ENCODE measurements at regions not wholly inside any gene's neighbourhood (a gene's known extent, or its start where the extent isn't known, plus 50 kb on each side); places are given as distances from the start of the nearest gene placed in this dataset.
"Not testable (repeated sequence)": the region's sequence is repeated elsewhere in the genome, so short reads cannot be mapped to it uniquely, and the experiment has no call there.

DNA sequence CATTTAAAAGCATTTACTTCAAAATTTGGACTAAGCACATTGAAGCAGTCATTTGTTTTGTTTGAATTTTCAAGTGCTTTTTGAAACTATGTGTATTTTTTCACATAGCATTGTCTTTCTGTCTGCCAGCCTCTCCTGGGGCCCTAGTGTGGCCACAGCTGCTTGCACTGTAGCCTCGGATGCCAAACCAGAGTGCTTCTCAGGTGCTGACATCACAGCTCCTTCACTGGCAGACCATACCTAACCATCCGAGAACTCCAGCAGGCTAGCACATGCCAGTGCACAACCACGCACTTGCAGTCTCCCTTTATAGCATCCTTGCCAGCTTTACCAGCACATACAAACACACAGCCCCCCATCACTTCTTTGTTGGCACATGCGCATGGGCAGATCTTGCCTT is 1019.7 kb downstream of the STPG2 start:
- no peak for DNase-seq

- DNase-seq, result no peak
Observed at GRCh38 chr4:97132435-97132834, 1010.8 kb downstream of the STPG2 start.

DNA sequence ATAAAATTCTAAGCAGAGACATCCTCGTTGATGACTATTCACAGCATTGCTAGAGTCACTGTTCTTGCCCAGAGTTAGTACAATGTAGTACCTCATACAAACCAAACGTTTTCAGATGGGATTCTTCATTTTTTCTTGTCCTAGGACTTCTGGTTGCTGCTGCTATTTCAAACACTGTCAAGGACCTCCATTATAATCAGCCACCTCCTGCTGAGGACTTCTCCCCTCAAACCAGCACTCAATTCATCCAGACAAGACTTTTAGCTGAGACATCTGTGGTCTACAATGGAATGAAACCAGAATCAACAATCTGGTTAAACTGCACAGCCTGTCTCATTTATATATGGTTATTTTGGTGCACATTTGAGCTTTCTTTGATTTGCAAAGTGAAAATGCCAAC is 1008.8 kb downstream of the STPG2 start:
- no peak for DNase-seq

- no peak for DNase-seq
Observed at GRCh38 chr4:97139791-97140190, 1003.5 kb downstream of the STPG2 start.

- no peak for DNase-seq
Observed at GRCh38 chr4:97140545-97140944, 1002.7 kb downstream of the STPG2 start.

GRCh38 chr4:97141332-97141731 is 1001.9 kb downstream of the STPG2 start:
- not testable (repeated sequence) for DNase-seq

GRCh38 chr4:97142410-97142809 is 1000.9 kb downstream of the STPG2 start:
- no peak for DNase-seq

- DNase-seq, result no peak
Observed at GRCh38 chr4:97142893-97143292, 1000.4 kb downstream of the STPG2 start.

- DNase-seq, result no peak
Observed at GRCh38 chr4:97144199-97144598, 999.1 kb downstream of the STPG2 start.

- DNase-seq, result no peak
Observed at GRCh38 chr4:97150966-97151365, 992.3 kb downstream of the STPG2 start.

DNA sequence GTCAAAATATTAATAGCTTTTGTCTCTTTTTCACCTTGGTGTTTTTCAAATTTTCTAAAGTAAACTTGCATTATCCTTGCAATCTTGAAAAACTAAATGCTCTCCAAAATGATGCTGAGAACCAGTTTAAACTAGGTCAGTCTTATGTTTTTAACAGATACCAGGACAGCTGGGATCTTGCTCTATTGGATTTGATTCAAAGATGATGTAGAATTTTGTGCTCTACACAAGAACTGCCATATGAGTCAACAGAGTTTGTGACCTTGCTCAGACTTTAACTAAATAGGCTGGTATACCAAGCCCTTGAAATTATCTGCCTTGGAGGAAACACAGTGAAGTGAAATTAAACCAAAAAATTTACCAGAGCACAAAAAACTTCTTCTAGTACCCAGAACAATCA is 991.1 kb downstream of the STPG2 start:
- no peak for DNase-seq

- DNase-seq, result no peak
Observed at GRCh38 chr4:97153042-97153441, 990.2 kb downstream of the STPG2 start.

GRCh38 chr4:97159625-97160024 is 983.7 kb downstream of the STPG2 start:
- no peak for DNase-seq

GRCh38 chr4:97185233-97185632 is 958.0 kb downstream of the STPG2 start:
- DNase-seq, result no peak

DNA sequence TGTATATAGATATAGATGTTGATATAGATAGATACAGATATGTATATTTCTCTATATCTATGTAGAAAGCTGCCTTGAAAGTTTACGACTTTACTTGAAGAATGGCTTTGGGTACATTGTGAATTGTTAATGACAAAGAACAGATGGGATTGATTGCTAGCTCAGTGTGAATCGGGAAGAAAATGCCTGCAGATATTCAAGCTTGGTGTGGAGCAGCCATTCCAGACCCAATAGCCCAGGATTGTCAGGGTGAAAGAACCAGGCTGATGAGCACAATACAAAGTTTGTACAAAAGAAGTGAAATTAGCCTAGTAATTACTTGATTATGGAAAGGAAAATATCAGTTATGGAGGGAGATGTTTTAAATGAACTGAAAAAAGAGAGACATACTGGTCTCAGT is 946.2 kb downstream of the STPG2 start:
- DNase-seq, result no peak

GRCh38 chr4:97208749-97209148 is 934.5 kb downstream of the STPG2 start:
- DNase-seq, result no peak

DNA sequence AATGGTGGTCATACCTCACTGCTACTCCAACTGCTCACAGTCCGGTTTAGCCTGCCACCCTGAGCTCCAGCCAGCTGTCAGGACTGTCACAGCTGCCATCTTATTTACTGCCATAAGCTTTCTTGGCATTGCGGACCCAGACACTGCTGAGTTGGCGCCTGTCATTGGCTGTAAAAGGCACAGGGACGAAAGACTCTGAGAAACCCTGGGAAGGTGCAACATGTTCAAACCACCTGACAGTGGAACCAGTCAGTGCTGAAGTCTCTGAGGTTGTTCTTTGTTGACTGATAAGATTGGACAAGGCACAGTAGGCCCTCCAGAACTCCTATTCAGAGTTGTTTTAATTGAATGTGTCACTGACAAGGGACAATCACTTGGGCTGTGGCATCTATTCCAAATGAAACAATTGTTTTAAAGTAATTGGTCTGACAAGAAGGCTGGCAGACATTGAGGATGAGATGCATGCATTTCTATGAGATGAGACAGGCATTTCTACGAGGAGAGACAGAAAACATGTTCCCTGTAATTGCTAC is 927.8 kb downstream of the STPG2 start:
- DNase-seq, result no peak

- no peak for DNase-seq
Observed at GRCh38 chr4:97216046-97216445, 927.2 kb downstream of the STPG2 start.

- DNase-seq, result no peak
Observed at GRCh38 chr4:97235521-97235920, 907.8 kb downstream of the STPG2 start.

DNA sequence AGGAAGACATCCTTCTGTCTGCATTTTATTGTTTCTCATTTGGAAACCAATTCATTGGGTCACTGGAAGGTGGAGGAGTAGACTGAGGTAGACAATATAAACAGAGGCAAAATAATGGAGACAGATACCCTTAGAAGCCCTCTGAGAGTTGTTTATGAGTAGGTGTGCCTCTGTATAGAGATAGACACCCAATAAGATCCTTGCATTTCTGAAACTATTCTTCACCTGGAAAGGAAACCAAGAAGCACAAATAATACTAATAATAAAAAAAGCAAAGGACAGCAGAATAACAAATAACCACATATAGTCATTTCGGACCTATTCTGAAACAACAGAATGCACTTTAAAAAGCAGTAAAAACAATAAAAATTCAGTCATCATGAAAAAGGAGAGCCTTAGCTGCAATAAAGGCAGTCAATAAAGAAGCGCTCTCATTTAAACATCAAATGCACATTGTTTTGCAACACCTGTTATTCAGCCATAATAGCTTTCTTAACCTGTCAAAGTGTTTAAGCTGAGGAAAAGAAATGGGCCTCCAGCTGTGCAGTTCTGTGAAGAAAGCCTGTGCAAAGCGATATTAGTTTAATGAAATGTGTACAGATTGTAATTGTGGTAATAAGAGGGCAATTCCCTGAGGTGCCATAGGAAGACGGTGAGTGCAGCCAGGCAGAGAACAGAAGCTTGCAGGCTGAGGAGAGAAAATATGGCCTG is 904.2 kb downstream of the STPG2 start:
- DNase-seq, result no peak

- no peak for DNase-seq
Observed at GRCh38 chr4:97239667-97239997, 903.6 kb downstream of the STPG2 start.

DNA sequence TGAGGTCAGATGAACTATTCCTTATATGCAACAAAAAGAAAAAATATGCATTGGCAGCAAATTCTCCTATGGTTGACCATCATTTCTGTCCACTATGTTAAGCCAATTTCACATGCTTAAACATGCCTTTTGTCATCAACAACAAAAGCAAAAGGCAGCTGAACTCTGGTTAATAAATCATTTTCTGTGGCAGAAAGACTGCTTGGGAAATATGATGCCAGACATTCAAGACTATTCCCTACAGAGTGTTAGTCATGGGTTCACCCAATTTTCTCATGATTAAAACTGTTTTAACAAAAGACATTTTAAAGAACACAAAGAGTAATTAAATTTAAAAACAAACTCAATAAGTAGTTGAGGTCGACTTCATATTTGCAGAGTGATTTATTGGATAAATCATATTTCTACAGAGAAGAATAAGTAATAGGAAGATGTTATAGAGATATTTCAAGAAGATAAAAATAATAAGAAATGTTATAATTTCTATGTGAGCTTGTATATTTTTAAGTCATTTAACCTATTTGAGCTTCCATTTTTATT is 890.6 kb downstream of the STPG2 start:
- DNase-seq, result no peak

DNA sequence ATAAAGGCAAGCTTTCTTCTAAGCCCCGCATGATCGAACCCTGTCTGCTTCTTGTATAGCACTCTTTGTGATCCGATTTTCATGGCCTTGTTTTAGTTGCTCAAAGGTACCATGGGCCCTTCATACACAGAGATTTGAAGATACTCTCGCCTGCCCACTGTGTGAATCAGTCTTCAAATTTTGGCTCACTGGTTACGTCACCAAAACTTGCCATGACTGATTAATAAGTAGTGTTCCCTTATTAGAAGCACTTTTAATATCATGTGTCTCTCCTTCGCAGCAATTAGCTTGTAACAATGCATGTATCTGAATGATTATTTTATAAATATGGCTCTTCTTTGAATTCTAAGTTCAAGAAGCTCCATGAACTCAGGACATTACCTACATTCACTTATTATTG is 880.5 kb downstream of the STPG2 start:
- DNase-seq, result no peak

DNA sequence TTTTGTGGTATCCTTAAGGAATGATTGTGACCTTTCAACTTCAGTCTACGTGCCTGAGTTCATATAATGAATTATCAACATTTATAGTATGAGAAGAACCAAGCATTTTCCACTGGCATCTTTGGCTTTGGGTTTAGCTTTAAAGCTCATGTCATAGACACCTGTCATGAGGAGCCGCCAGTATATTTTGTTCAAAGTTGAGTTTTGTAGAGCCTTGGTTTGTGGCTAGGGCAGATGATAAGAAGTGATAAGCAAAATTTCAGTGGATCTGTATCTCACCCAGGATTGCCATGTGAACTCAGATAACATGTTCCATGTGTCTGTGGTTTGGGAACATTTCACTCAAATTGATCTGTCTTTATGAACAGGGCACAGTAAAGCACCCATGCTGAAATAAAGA is 873.2 kb downstream of the STPG2 start:
- no peak for DNase-seq

DNA sequence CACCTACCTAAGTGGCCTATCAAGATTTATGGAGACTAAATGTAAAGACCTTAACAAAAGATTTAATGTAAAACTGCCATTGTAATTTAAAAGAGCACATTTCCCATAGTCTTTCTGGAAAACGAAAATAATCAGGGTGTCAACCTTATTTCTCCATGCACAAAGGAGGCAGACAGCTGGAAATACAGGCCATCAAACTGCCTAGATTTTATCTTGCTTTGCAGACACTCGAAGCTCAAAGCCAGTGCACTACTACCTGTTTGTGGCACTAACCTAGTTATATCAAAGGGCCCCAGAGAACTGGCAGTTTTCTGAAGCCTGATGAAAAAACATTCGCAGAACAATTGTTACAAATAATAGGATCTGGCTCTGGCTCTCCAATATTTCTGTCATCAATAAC is 863.9 kb downstream of the STPG2 start:
- DNase-seq, result no peak
